Vagina (tissue), 2 donors: ENCODE measurements at regions not wholly inside any gene's neighbourhood (a gene's known extent, or its start where the extent isn't known, plus 50 kb on each side); places are given as distances from the start of the nearest gene placed in this dataset.

Experiments used
- DNase-seq, 2 donors: peaks; one replicate each; pipeline ENCODE4 v3.0.0-alpha.2; 2017; ENCODE audit errors: extremely low spot score in 2 of 2
- H3K27ac ChIP-seq: fragments of 200-600 bp; sonication (generic); one replicate; pipeline ENCODE4 v1.5.1; 2019
- H3K27me3 ChIP-seq: fragments of 200-600 bp; sonication (generic); one replicate; pipeline ENCODE4 v1.5.1; 2019
- H3K36me3 ChIP-seq, 2 donors: fragments of 200-600 bp; sonication (generic); one replicate each; pipeline ENCODE4 v1.5.1; 2017 to 2019
- H3K4me1 ChIP-seq: fragments of 200-600 bp; sonication (generic); one replicate; pipeline ENCODE4 v1.5.1; 2019
- H3K4me3 ChIP-seq, 2 donors: fragments of 200-600 bp; sonication (generic); 1 replicate in 1 of 2; 2 replicates in 1 of 2; pipeline ENCODE4 v1.5.1; 2016 to 2019
- H3K9me3 ChIP-seq: fragments of 200-600 bp; sonication (generic); one replicate; pipeline ENCODE4 v1.5.1; 2019
- POLR2A ChIP-seq, 2 donors: fragments of 450-650 bp; IDR thresholded peaks; one replicate each; pipeline ENCODE4 v1.6.1; 2017; ENCODE audit warnings: antibody characterized with exemption in 2 of 2, mild to moderate bottlenecking in 2 of 2, moderate library complexity in 2 of 2
- POLR2AphosphoS5 ChIP-seq, 2 donors: sonication (generic); formaldehyde crosslinking; IDR thresholded peaks; one replicate each; pipeline ENCODE4 v1.9.0; 2017; ENCODE audit warnings: antibody characterized with exemption in 2 of 2, mild to moderate bottlenecking in 2 of 2, low read depth in 1 of 2; ENCODE audit not compliant: insufficient read depth in 1 of 2
- intact Hi-C: fragments of 100-400 bp; cut with DNase I; formaldehyde crosslinking; loops from one replicate; pipeline ENCODE4 v1.15.1; 2023
- TF ChIP-seq, protein P1 (sequence below), 3 experiments: fragments of 450-650 bp in 2 of 3; fragments of 200-600 bp in 1 of 3; sonication (generic) in 1 of 3; IDR thresholded peaks; one replicate each; pipeline ENCODE4 v1.5.1; 2017 to 2019; ENCODE audit warnings: antibody characterized with exemption in 3 of 3, mild to moderate bottlenecking in 2 of 3, moderate library complexity in 2 of 3

- TF ChIP-seq, protein P1, sequence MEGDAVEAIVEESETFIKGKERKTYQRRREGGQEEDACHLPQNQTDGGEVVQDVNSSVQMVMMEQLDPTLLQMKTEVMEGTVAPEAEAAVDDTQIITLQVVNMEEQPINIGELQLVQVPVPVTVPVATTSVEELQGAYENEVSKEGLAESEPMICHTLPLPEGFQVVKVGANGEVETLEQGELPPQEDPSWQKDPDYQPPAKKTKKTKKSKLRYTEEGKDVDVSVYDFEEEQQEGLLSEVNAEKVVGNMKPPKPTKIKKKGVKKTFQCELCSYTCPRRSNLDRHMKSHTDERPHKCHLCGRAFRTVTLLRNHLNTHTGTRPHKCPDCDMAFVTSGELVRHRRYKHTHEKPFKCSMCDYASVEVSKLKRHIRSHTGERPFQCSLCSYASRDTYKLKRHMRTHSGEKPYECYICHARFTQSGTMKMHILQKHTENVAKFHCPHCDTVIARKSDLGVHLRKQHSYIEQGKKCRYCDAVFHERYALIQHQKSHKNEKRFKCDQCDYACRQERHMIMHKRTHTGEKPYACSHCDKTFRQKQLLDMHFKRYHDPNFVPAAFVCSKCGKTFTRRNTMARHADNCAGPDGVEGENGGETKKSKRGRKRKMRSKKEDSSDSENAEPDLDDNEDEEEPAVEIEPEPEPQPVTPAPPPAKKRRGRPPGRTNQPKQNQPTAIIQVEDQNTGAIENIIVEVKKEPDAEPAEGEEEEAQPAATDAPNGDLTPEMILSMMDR (IDR thresholded peaks at IDR 0.05): no peak
- TF ChIP-seq POLR2AphosphoS5 (IDR thresholded peaks at IDR 0.05; ENCODE audit: insufficient read depth in 1 of 2, low read depth in 1 of 2) (no peak), POLR2A (IDR thresholded peaks at IDR 0.05) (no peak)
Measured at GRCh38 chr3:84125760-84126159, 833.0 kb upstream of the CADM2 start.

DNA sequence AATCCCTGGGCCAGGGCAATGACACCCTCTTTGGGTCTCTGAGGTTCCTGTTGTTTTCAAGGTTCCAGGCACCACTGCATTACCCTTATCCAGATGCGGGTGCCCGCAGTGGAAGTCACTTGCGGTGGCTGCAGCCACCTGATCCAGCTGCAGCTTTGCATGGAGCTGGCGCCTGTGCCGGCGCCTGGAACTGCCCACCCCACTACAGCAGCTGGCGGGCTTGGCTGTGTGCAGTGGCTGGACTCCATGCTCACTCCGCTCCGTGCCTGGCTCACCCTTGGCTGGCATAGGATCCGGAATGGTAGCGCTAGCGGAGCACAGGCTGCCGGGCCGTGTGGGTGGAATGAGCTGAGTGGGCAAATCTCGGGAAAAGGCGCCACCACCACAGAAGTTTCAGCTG, 832.6 kb upstream of the CADM2 start:
- DNase-seq: no peak
- TF ChIP-seq, protein P1 (IDR thresholded peaks at IDR 0.05): no peak
- TF ChIP-seq POLR2A (IDR thresholded peaks at IDR 0.05): no peak
- TF ChIP-seq POLR2AphosphoS5 (IDR thresholded peaks at IDR 0.05; ENCODE audit: insufficient read depth in 1 of 2, low read depth in 1 of 2): no peak
- Histone ChIP-seq H3K4me1 (no peaks in the 10 kb centered on the region), H3K4me3 (no peak overlapping the region), H3K36me3 (no peaks in the 10 kb centered on the region), H3K27me3 (no peaks in the 10 kb centered on the region), H3K27ac (no peak overlapping the region), H3K9me3 (no peaks in the 10 kb centered on the region)
- intact Hi-C loops: no loop called here

More at GRCh38 chr3:84125760-84126159, 833.0 kb upstream of the CADM2 start:
- H3K9me3 ChIP-seq: no peaks in the 10 kb centered on the region
- H3K27ac ChIP-seq: no peak overlapping the region
- H3K4me3 ChIP-seq: no peak overlapping the region
- H3K27me3 ChIP-seq: no peaks in the 10 kb centered on the region
- DNase-seq: no peak
- H3K36me3 ChIP-seq: no peaks in the 10 kb centered on the region
- H3K4me1 ChIP-seq: no peaks in the 10 kb centered on the region
- intact Hi-C loops: no loop called here

DNA sequence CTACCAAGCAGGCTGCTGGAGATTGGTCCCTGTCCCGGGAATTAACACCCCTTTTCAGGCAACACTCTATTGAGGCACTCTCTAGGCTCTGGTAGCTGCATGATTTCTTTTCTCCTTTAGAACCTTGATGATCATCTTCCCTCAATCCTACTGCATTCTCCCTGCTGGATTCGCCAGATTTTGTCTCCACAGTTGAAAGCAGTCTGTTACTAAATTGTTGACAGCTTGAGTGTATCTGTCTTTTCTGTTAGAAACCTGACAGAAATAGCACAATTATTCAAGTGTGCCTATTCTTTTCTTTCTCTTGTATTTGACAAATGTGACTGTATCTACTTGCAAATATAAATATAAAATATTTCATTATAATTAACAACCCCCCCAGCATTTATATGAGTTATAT, 830.8 kb upstream of the CADM2 start:
- no peaks in the 10 kb centered on the region for H3K36me3 ChIP-seq
- H3K9me3 ChIP-seq: no peaks in the 10 kb centered on the region
- H3K4me1 ChIP-seq: no peaks in the 10 kb centered on the region
- H3K27me3 ChIP-seq: no peaks in the 10 kb centered on the region
- TF ChIP-seq POLR2AphosphoS5 (IDR thresholded peaks at IDR 0.05; ENCODE audit: insufficient read depth in 1 of 2, low read depth in 1 of 2): no peak
- intact Hi-C loops: no loop called here
- H3K27ac ChIP-seq: no peak overlapping the region
- no peak overlapping the region for H3K4me3 ChIP-seq
- DNase-seq: no peak

GRCh38 chr3:84136425-84136824, 822.4 kb upstream of the CADM2 start:
- intact Hi-C loops: no loop called here
- H3K27me3 ChIP-seq: no peaks in the 10 kb centered on the region
- DNase-seq: no peak
- no peak overlapping the region for H3K27ac ChIP-seq
- no peaks in the 10 kb centered on the region for H3K36me3 ChIP-seq
- H3K4me3 ChIP-seq: no peak overlapping the region
- H3K4me1 ChIP-seq: no peaks in the 10 kb centered on the region
- no peaks in the 10 kb centered on the region for H3K9me3 ChIP-seq
- no peak for TF ChIP-seq POLR2AphosphoS5 (IDR thresholded peaks at IDR 0.05; ENCODE audit: insufficient read depth in 1 of 2, low read depth in 1 of 2)
- TF ChIP-seq POLR2A (IDR thresholded peaks at IDR 0.05): no peak
- TF ChIP-seq, protein P1 (IDR thresholded peaks at IDR 0.05): no peak

DNA sequence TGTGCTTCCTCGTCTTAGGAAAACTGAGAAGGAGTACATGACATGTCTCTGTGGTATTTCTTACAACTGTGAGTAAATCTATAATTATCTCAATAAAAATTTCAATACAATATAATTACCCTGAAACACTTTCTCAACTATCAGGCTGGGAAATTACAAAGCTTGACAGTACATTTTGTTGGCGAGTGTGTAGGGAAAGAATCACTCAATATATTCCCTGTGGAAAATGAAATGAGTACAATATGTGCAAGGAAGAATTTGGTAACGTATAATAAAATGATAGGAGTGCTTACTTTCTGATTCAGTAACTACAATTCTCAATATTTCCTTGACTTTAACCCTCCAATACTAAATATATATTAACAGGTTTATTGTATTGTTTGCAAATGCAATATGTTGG, 818.2 kb upstream of the CADM2 start:
- intact Hi-C loops: no loop called here
- TF ChIP-seq, protein P1 (IDR thresholded peaks at IDR 0.05): no peak
- no peak for TF ChIP-seq POLR2A (IDR thresholded peaks at IDR 0.05)
- no peak for TF ChIP-seq POLR2AphosphoS5 (IDR thresholded peaks at IDR 0.05; ENCODE audit: insufficient read depth in 1 of 2, low read depth in 1 of 2)
- Histone ChIP-seq H3K9me3 (no peaks in the 10 kb centered on the region), H3K27me3 (no peaks in the 10 kb centered on the region), H3K4me1 (no peaks in the 10 kb centered on the region), H3K4me3 (no peak overlapping the region), H3K36me3 (no peaks in the 10 kb centered on the region), H3K27ac (no peak overlapping the region)
- no peak for DNase-seq

DNA sequence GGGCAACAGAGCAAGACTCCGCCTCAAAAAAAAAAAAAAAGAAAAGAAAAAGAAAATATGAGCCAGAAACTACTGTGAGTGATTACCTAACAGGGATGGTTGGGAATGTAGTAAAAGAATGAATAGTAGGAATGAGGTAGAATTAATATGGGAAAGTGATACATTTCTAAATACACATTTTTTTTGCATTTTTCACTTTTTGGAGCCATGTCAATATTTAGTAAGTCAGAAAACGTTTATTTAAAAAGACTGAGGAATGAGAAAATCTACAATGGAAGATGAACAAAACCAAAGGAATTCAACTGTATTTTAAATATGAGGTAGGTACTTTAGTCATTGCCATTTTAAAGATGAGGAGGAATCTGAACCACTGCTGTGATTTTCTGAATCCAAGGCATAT, 817.2 kb upstream of the CADM2 start:
- Histone ChIP-seq H3K4me3 (no peak overlapping the region), H3K36me3 (no peaks in the 10 kb centered on the region), H3K27me3 (no peaks in the 10 kb centered on the region), H3K27ac (no peak overlapping the region), H3K4me1 (no peaks in the 10 kb centered on the region), H3K9me3 (no peaks in the 10 kb centered on the region)
- no peak for DNase-seq
- TF ChIP-seq POLR2A (IDR thresholded peaks at IDR 0.05) (no peak), POLR2AphosphoS5 (IDR thresholded peaks at IDR 0.05; ENCODE audit: insufficient read depth in 1 of 2, low read depth in 1 of 2) (no peak)
- TF ChIP-seq, protein P1 (IDR thresholded peaks at IDR 0.05): no peak
- intact Hi-C loops: no loop called here
